Loucy (cell line): ENCODE measurements at regions not wholly inside any gene's neighbourhood (a gene's known extent, or its start where the extent isn't known, plus 50 kb on each side); places are given as distances from the start of the nearest gene placed in this dataset.

Source experiments
- H2AFZ ChIP-seq: fragments of 200-600 bp; sonication (generic); 2 replicates; pipeline ENCODE4 v1.6.0; 2016; ENCODE audit warnings: antibody characterized with exemption, mild to moderate bottlenecking, low read length, moderate library complexity
- H3F3A ChIP-seq: fragments of 200-600 bp; 2 replicates; pipeline ENCODE4 v1.6.0; 2016; ENCODE audit warnings: antibody characterized with exemption, low read depth, mild to moderate bottlenecking
- H3K27me3 ChIP-seq: fragments of 200-600 bp; sonication (generic); 2 replicates; pipeline ENCODE4 v1.6.1; 2014; ENCODE audit warnings: low read length, mild to moderate bottlenecking; ENCODE audit not compliant: insufficient read depth, poor library complexity, severe bottlenecking
- H3K36me3 ChIP-seq: fragments of 200-600 bp; sonication (generic); 2 replicates; pipeline ENCODE4 v1.6.1; 2016; ENCODE audit warnings: low read length; ENCODE audit not compliant: insufficient read depth
- H3K4me1 ChIP-seq: fragments of 200-600 bp; sonication (generic); 2 replicates; pipeline ENCODE4 v1.5.1; 2014; ENCODE audit warnings: low read length, mild to moderate bottlenecking; ENCODE audit not compliant: insufficient read depth, poor library complexity, severe bottlenecking
- H3K4me2 ChIP-seq: fragments of 200-600 bp; sonication (generic); 2 replicates; pipeline ENCODE4 v1.6.0; 2014; ENCODE audit warnings: antibody characterized with exemption, low read length, low read depth, mild to moderate bottlenecking; ENCODE audit not compliant: poor library complexity, severe bottlenecking
- H3K4me3 ChIP-seq: fragments of 200-600 bp; sonication (generic); 2 replicates; pipeline ENCODE4 v1.5.1; 2014; ENCODE audit warnings: low read length, mild to moderate bottlenecking, mixed read lengths; ENCODE audit not compliant: poor library complexity, severe bottlenecking
- H3K79me2 ChIP-seq: fragments of 200-600 bp; sonication (generic); 2 replicates; pipeline ENCODE4 v1.6.1; 2014; ENCODE audit warnings: low read length; ENCODE audit not compliant: insufficient read depth
- H3K9ac ChIP-seq: fragments of 200-600 bp; sonication (generic); 2 replicates; pipeline ENCODE4 v1.6.0; 2014; ENCODE audit warnings: mild to moderate bottlenecking, low read depth, low read length, moderate library complexity; ENCODE audit not compliant: poor library complexity, severe bottlenecking
- H3K9me2 ChIP-seq: fragments of 200-600 bp; sonication (generic); replicated peaks from 2 replicates; pipeline ENCODE4 v1.6.1; 2016; ENCODE audit warnings: low read depth, low read length, mixed read lengths
- H3K9me3 ChIP-seq: fragments of 200-600 bp; sonication (generic); 2 replicates; pipeline ENCODE4 v1.6.1; 2014; ENCODE audit warnings: mild to moderate bottlenecking, antibody characterized with exemption, low read length, low read depth; ENCODE audit not compliant: insufficient read depth
- H4K20me1 ChIP-seq: fragments of 200-600 bp; sonication (generic); 2 replicates; pipeline ENCODE4 v1.6.0; 2014; ENCODE audit warnings: antibody characterized with exemption, low read length, mild to moderate bottlenecking; ENCODE audit not compliant: insufficient read depth, poor library complexity, severe bottlenecking
- EZH2phosphoT487 ChIP-seq: fragments of 200-600 bp; IDR thresholded peaks from 2 replicates; pipeline ENCODE4 v1.6.1; 2018; ENCODE audit warnings: antibody characterized with exemption, mild to moderate bottlenecking, moderate library complexity, borderline replicate concordance
- TF ChIP-seq, protein P1 (sequence below): fragments of 200-600 bp; sonication (generic); conservative IDR thresholded peaks from 2 replicates; pipeline ENCODE4 v1.5.1; 2014; ENCODE audit warnings: mild to moderate bottlenecking, antibody characterized with exemption, low read length

DNA sequence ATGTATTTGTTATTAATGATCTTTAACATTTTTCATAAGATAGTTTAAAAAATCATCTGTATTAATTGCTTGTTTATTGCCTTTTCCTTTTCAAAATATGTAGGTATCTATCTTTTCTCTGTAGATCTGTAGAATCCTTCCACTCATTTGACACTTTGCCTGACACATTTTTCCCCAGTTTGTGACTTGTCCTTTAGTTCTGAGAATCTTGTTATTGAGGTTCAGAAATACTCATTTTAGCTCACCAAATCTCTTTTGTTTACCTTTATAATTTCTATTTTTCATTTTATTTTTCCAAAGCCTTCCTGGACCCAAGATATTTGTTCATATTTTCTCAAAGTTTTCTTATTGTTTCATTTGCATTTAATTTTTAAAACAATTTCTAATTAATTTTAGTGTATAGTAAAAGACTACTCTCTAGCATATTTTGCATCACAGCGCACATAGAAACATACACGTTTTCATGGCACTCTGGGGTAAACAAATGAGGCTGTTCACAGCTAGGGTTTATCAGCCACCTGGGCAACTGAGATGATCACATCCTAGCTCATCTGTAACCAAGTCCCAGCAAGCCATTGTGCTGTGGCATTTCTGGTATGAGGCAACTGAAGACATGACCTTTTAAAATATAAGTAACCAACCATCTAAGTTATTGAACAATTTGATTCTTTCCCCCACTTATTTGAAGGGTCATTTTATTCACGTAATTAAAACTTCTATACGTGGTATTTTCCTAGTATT, 275.7 kb downstream of the ADGB start:
- Histone ChIP-seq H3K4me1 (no peaks in the 10 kb centered on the region), H3K9me3 (no peaks in the 10 kb centered on the region), H3K79me2 (no peaks in the 10 kb centered on the region), H3K4me2 (no peak overlapping the region), H4K20me1 (no peaks in the 10 kb centered on the region), H3K9ac (no peak overlapping the region), H3K36me3 (no peaks in the 10 kb centered on the region), H3F3A (no peaks in the 10 kb centered on the region), H3K9me2 (no peaks in the 10 kb centered on the region), H2AFZ (no peak overlapping the region), H3K4me3 (no peak overlapping the region), H3K27me3 (no peaks in the 10 kb centered on the region)
- no peak for TF ChIP-seq EZH2phosphoT487
- TF ChIP-seq, protein P1, sequence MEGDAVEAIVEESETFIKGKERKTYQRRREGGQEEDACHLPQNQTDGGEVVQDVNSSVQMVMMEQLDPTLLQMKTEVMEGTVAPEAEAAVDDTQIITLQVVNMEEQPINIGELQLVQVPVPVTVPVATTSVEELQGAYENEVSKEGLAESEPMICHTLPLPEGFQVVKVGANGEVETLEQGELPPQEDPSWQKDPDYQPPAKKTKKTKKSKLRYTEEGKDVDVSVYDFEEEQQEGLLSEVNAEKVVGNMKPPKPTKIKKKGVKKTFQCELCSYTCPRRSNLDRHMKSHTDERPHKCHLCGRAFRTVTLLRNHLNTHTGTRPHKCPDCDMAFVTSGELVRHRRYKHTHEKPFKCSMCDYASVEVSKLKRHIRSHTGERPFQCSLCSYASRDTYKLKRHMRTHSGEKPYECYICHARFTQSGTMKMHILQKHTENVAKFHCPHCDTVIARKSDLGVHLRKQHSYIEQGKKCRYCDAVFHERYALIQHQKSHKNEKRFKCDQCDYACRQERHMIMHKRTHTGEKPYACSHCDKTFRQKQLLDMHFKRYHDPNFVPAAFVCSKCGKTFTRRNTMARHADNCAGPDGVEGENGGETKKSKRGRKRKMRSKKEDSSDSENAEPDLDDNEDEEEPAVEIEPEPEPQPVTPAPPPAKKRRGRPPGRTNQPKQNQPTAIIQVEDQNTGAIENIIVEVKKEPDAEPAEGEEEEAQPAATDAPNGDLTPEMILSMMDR: no peak

DNA sequence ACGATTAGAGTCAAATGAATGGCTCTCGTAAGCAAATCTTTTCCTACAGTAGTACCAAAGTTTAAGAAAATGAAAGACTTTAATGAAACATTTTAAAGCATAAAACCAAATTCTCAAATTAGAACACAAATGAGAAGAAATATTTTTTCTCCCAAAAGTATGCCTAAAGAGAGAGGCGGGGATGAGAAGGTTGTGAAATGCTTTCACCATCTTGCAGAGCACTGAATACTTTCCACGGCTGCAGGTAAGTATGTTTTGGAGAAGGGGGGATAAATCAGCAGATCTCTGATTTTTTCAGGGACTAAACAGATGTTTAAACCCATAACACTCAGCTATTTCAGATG, 277.1 kb downstream of the ADGB start:
- H3K79me2 ChIP-seq: no peaks in the 10 kb centered on the region
- no peak overlapping the region for H3K9ac ChIP-seq
- no peaks in the 10 kb centered on the region for H3K9me3 ChIP-seq
- no peak overlapping the region for H3K4me2 ChIP-seq
- H3K27me3 ChIP-seq: no peaks in the 10 kb centered on the region
- H2AFZ ChIP-seq: no peak overlapping the region
- no peak overlapping the region for H3K4me3 ChIP-seq
- TF ChIP-seq, protein P1: no peak
- no peak for TF ChIP-seq EZH2phosphoT487
- no peaks in the 10 kb centered on the region for H4K20me1 ChIP-seq
- no peaks in the 10 kb centered on the region for H3K36me3 ChIP-seq
- H3K4me1 ChIP-seq: no peaks in the 10 kb centered on the region
- no peaks in the 10 kb centered on the region for H3F3A ChIP-seq
- no peaks in the 10 kb centered on the region for H3K9me2 ChIP-seq

DNA sequence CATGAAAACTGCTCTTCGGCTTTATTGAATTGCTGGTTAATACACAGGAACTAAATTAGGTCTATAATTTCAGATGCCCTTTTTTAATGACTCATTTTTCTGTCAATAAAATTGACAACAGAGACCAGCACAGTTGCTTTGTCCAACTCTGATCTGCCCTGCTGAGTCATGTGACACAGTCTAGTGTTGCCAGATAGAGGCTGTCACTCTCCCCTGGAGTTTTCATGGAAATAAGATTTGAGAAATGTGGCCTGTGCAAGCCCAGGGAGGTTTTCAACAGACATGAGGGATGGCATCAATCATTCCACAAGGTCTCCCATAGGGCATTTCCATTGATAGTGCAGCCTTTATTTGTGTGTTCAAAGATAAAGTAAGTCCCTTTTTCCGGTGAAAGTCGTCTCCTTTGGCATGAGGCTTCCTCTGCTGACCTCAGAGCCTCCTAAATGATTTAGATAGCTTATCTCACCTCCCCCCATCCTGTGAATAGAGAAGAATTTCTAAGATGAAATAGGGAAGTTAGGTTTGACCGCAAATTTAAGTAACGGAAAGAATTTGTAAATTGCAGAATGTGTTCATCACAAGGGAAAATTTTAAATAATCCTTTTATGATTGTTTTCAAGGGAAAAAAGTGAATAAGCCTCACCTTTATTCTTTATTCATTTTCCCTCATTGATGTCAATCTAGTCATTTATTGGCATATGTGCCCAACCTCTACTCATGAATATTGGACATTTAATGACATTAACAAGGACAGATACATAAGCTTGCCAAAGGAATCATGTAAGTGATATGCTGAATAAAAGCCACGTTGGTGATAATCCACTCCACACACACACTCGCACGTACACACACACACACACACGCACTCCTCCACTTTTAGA, 277.7 kb downstream of the ADGB start:
- H3F3A ChIP-seq: no peaks in the 10 kb centered on the region
- H3K4me3 ChIP-seq: no peak overlapping the region
- H4K20me1 ChIP-seq: no peaks in the 10 kb centered on the region
- H3K9me2 ChIP-seq: no peaks in the 10 kb centered on the region
- no peak overlapping the region for H3K9ac ChIP-seq
- TF ChIP-seq, protein P1: no peak
- TF ChIP-seq EZH2phosphoT487: no peak
- no peaks in the 10 kb centered on the region for H3K36me3 ChIP-seq
- no peaks in the 10 kb centered on the region for H3K27me3 ChIP-seq
- no peaks in the 10 kb centered on the region for H3K79me2 ChIP-seq
- no peaks in the 10 kb centered on the region for H3K9me3 ChIP-seq
- H2AFZ ChIP-seq: no peak overlapping the region
- H3K4me1 ChIP-seq: no peaks in the 10 kb centered on the region
- no peak overlapping the region for H3K4me2 ChIP-seq
